ENCODE measurements at regions not wholly inside any gene's neighbourhood (a gene's known extent, or its start where the extent isn't known, plus 50 kb on each side); places are given as distances from the start of the nearest gene placed in this dataset.

DNA sequence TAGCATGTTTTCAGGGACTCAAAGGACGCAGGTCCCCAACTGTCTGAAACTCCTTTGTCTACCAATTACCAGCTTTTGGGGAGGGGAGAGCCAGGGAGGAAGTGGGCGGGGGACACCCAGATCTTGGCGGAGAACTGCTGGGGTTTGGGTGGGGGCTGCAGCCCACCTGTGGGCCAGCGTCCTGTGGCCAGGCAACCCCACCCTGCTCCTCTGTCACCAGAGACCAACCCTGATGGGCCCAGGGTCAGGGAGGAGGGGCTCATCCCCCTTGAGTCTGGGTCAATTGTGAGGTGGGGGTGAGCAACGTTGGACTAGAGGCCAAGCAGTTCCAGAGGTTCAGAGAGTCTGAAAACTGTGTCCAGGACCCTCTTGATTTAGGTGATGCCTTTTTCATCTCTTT is 96.1 kb upstream of the TARDBP start (continued):
- TF ChIP-seq, protein P1, sequence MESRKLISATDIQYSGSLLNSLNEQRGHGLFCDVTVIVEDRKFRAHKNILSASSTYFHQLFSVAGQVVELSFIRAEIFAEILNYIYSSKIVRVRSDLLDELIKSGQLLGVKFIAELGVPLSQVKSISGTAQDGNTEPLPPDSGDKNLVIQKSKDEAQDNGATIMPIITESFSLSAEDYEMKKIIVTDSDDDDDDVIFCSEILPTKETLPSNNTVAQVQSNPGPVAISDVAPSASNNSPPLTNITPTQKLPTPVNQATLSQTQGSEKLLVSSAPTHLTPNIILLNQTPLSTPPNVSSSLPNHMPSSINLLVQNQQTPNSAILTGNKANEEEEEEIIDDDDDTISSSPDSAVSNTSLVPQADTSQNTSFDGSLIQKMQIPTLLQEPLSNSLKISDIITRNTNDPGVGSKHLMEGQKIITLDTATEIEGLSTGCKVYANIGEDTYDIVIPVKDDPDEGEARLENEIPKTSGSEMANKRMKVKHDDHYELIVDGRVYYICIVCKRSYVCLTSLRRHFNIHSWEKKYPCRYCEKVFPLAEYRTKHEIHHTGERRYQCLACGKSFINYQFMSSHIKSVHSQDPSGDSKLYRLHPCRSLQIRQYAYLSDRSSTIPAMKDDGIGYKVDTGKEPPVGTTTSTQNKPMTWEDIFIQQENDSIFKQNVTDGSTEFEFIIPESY (IDR thresholded peaks at IDR 0.05) = no peak
- TF ChIP-seq EGR1 (IDR thresholded peaks at IDR 0.05; ENCODE audit: low read depth in 2 of 2) (no peak), RAD21 (IDR thresholded peaks at IDR 0.05) (no peak)

DNA sequence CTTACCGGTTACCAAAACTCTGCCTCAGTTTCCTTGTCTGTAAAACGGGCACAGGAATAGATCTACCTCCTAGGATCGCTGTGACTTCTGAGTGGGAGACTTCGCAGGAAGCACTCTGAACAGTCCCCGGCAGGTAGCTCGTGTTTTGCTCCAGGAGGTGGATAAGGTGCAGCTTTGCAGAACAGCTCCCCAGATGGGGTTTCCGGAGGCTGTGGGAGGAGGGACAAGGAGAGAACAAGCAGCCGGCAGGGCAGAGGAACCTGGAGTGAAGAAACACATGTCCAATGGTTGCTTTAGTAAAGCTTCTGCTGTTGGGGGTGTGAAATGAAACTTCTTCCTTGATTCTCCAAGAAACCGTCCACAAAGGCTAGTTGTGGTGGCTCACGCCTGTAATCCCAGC is 95.5 kb upstream of the TARDBP start:
- Histone ChIP-seq H3K27ac (ENCODE audit: low read depth in 1 of 2, low read length in 2 of 2) (no peak overlapping the region), H3K9me3 (ENCODE audit: control insufficient read depth in 4 of 4, low read length in 3 of 4) (no peaks in the 10 kb centered on the region), H3K36me3 (ENCODE audit: control insufficient read depth in 4 of 4, insufficient read depth in 3 of 4, low read depth in 1 of 4, low read length in 3 of 4) (no peaks in the 10 kb centered on the region), H3K27me3 (ENCODE audit: control insufficient read depth in 4 of 4, insufficient read depth in 4 of 4, low read length in 3 of 4) (no peaks in the 10 kb centered on the region), H3K4me1 (ENCODE audit: control insufficient read depth in 4 of 4, insufficient read depth in 4 of 4, low read length in 3 of 4) (no peaks in the 10 kb centered on the region), H3K9ac (ENCODE audit: low read depth in 1 of 2, low read length in 2 of 2) (no peak overlapping the region), H3K4me3 (ENCODE audit: low read depth in 1 of 3, low read length in 3 of 3) (no peak overlapping the region)
- TF ChIP-seq JUND (IDR thresholded peaks at IDR 0.05) (no peak), TAF1 (conservative IDR thresholded peaks at IDR 0.05) (no peak), FOXA2 (IDR thresholded peaks at IDR 0.05) (no peak)
- DNase-seq (ENCODE audit: low spot score) = no peak
- 79% methylated on average over 10 of the region's 10 CpGs for WGBS

DNA sequence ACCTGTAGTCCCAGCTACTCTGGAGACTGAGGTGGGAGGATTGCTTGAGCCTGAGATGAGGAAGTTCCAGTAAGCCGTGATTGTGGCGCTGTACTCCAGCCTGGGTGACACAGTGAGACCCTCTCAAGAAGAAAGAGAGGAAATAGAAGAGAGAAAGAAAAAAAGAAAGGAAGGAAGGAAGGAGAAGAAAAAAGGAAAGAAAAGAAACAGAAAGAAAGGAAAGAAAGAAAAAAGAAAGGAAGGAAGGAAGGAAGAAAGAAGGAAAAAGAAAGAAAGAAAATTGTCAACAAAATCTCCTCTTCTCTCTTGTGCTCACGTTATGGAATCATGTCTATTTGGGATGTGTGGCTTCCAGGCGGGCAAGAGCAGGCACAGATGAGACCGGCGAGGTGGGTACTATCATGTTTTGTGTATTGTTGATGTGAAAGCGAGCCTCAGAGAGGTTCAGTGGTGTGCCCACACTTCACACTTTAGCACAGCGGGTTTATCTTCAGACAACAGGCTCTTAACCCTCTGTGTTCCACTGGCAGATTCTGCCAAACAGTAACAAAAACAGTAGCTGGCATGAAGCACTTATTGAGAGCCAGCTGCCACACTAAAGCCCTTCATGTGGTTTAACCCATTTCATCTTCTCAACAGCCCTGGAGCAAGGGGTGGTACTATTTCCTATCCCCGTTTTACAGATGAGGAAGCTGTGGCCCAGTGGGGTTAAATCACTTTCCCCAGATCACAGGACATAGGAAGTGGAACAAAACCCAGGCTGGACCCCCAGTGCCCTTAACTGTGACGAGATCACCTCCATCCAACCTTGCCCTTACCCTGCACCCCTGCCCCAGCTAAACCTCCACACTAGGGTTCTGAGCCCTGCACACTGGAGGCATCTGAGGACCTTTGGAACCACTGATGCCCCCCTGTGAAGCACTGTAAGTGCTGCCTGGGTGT is 94.7 kb upstream of the TARDBP start:
- Histone ChIP-seq H3K9ac (ENCODE audit: low read depth in 1 of 2, low read length in 2 of 2) (no peak overlapping the region), H3K27ac (ENCODE audit: low read depth in 1 of 2, low read length in 2 of 2) (no peak overlapping the region), H3K27me3 (ENCODE audit: control insufficient read depth in 4 of 4, insufficient read depth in 4 of 4, low read length in 3 of 4) (no peaks in the 10 kb centered on the region), H3K4me3 (ENCODE audit: low read depth in 1 of 3, low read length in 3 of 3) (no peak overlapping the region), H3K36me3 (ENCODE audit: control insufficient read depth in 4 of 4, insufficient read depth in 3 of 4, low read depth in 1 of 4, low read length in 3 of 4) (no peaks in the 10 kb centered on the region), H3K9me3 (ENCODE audit: control insufficient read depth in 4 of 4, low read length in 3 of 4) (no peaks in the 10 kb centered on the region), H3K4me1 (ENCODE audit: control insufficient read depth in 4 of 4, insufficient read depth in 4 of 4, low read length in 3 of 4) (no peaks in the 10 kb centered on the region)
- DNase-seq (ENCODE audit: low spot score) = no peak
- TF ChIP-seq RAD21 (IDR thresholded peaks at IDR 0.05) (no peak), TAF1 (conservative IDR thresholded peaks at IDR 0.05) (no peak), HNF4A (conservative IDR thresholded peaks at IDR 0.05) (no peak)
- TF ChIP-seq, protein P2, sequence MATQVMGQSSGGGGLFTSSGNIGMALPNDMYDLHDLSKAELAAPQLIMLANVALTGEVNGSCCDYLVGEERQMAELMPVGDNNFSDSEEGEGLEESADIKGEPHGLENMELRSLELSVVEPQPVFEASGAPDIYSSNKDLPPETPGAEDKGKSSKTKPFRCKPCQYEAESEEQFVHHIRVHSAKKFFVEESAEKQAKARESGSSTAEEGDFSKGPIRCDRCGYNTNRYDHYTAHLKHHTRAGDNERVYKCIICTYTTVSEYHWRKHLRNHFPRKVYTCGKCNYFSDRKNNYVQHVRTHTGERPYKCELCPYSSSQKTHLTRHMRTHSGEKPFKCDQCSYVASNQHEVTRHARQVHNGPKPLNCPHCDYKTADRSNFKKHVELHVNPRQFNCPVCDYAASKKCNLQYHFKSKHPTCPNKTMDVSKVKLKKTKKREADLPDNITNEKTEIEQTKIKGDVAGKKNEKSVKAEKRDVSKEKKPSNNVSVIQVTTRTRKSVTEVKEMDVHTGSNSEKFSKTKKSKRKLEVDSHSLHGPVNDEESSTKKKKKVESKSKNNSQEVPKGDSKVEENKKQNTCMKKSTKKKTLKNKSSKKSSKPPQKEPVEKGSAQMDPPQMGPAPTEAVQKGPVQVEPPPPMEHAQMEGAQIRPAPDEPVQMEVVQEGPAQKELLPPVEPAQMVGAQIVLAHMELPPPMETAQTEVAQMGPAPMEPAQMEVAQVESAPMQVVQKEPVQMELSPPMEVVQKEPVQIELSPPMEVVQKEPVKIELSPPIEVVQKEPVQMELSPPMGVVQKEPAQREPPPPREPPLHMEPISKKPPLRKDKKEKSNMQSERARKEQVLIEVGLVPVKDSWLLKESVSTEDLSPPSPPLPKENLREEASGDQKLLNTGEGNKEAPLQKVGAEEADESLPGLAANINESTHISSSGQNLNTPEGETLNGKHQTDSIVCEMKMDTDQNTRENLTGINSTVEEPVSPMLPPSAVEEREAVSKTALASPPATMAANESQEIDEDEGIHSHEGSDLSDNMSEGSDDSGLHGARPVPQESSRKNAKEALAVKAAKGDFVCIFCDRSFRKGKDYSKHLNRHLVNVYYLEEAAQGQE (IDR thresholded peaks at IDR 0.05) = no peak
- 59% methylated on average over 10 of the region's 10 CpGs for WGBS

DNA sequence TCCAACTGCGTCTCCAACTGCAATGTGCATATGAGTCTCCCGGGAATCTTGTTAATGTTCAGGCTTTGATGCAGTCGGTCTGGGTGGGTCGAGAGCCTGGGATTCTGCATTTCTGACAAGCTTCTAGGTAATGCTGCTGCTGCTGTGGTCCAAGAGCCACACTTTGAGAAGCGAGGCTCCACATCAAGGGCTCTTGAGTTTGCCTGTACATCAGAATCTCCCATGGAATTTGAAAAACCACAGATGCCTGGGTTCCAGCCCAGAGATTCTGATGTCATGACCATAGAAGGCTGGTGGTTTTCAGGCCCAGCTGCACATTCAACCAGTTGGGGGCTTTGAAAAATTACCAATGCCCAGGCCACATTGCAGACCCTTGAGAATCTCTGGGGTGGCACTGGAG is 93.9 kb upstream of the TARDBP start:
- no peak overlapping the region for H3K9ac ChIP-seq (ENCODE audit: low read depth in 1 of 2, low read length in 2 of 2)
- H3K27ac ChIP-seq (ENCODE audit: low read depth in 1 of 2, low read length in 2 of 2) = no peak overlapping the region
- no peak overlapping the region for H3K4me3 ChIP-seq (ENCODE audit: low read depth in 1 of 3, low read length in 3 of 3)
- H3K27me3 ChIP-seq (ENCODE audit: control insufficient read depth in 4 of 4, insufficient read depth in 4 of 4, low read length in 3 of 4) = no peaks in the 10 kb centered on the region
- no peaks in the 10 kb centered on the region for H3K4me1 ChIP-seq (ENCODE audit: control insufficient read depth in 4 of 4, insufficient read depth in 4 of 4, low read length in 3 of 4)
- 75% methylated on average over 5 of the region's 5 CpGs for WGBS
- H3K9me3 ChIP-seq (ENCODE audit: control insufficient read depth in 4 of 4, low read length in 3 of 4) = no peaks in the 10 kb centered on the region
- DNase-seq (ENCODE audit: low spot score) = no peak
- H3K36me3 ChIP-seq (ENCODE audit: control insufficient read depth in 4 of 4, insufficient read depth in 3 of 4, low read depth in 1 of 4, low read length in 3 of 4) = no peaks in the 10 kb centered on the region
- TF ChIP-seq HNF4A (conservative IDR thresholded peaks at IDR 0.05) = no peak
- no peak for TF ChIP-seq YY1 (IDR thresholded peaks at IDR 0.05)
- TF ChIP-seq NR2F2 (IDR thresholded peaks at IDR 0.05) = no peak
- TF ChIP-seq, protein P1 (IDR thresholded peaks at IDR 0.05) = no peak
- TF ChIP-seq EGR1 (IDR thresholded peaks at IDR 0.05; ENCODE audit: low read depth in 2 of 2) = no peak
- no peak for TF ChIP-seq GABPA (IDR thresholded peaks at IDR 0.05 in 1 of 2, conservative IDR thresholded peaks at IDR 0.05 in 1 of 2)
- no peak for TF ChIP-seq RXRA (IDR thresholded peaks at IDR 0.05)
- no peak for TF ChIP-seq SP1 (IDR thresholded peaks at IDR 0.05)
- no peak for TF ChIP-seq RAD21 (IDR thresholded peaks at IDR 0.05)
- no peak for TF ChIP-seq JUND (IDR thresholded peaks at IDR 0.05)
- TF ChIP-seq, protein P3, sequence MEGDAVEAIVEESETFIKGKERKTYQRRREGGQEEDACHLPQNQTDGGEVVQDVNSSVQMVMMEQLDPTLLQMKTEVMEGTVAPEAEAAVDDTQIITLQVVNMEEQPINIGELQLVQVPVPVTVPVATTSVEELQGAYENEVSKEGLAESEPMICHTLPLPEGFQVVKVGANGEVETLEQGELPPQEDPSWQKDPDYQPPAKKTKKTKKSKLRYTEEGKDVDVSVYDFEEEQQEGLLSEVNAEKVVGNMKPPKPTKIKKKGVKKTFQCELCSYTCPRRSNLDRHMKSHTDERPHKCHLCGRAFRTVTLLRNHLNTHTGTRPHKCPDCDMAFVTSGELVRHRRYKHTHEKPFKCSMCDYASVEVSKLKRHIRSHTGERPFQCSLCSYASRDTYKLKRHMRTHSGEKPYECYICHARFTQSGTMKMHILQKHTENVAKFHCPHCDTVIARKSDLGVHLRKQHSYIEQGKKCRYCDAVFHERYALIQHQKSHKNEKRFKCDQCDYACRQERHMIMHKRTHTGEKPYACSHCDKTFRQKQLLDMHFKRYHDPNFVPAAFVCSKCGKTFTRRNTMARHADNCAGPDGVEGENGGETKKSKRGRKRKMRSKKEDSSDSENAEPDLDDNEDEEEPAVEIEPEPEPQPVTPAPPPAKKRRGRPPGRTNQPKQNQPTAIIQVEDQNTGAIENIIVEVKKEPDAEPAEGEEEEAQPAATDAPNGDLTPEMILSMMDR (IDR thresholded peaks at IDR 0.05; ENCODE audit: low read depth, low read length, missing input control) = no peak
- TF ChIP-seq FOXA2 (IDR thresholded peaks at IDR 0.05) = no peak
- TF ChIP-seq FOXA1 (IDR thresholded peaks at IDR 0.05) = no peak
